HCT116 (cell line): ENCODE measurements at regions not wholly inside any gene's neighbourhood (a gene's known extent, or its start where the extent isn't known, plus 50 kb on each side); places are given as distances from the start of the nearest gene placed in this dataset.

Experiments used
- EZH2 ChIP-seq: fragments of 200-600 bp; sonication (generic); IDR thresholded peaks from 2 replicates; pipeline ENCODE4 v1.6.1; 2017; ENCODE audit warnings: antibody characterized with exemption, mixed run types
- FOSL1 ChIP-seq: IDR thresholded peaks from 2 replicates; pipeline ENCODE4 v1.6.1; 2012; ENCODE audit warnings: low read depth
- POLR2A ChIP-seq: IDR thresholded peaks from 2 replicates; pipeline ENCODE4 v1.7.0; 2011; ENCODE audit warnings: borderline replicate concordance; ENCODE audit not compliant: insufficient read depth, insufficient read length; ENCODE audit errors: extremely low read depth
- POLR2AphosphoS5 ChIP-seq: IDR thresholded peaks from 2 replicates; pipeline ENCODE4 v1.6.1; 2011; ENCODE audit warnings: mild to moderate bottlenecking, low read depth, low read length, moderate library complexity
- TF ChIP-seq, protein P1 (sequence below), 3 experiments: fragments of 200-600 bp in 1 of 3; sonication (generic) in 1 of 3; IDR thresholded peaks in 2 of 3; conservative IDR thresholded peaks in 1 of 3; 2 replicates each; pipeline ENCODE4 v1.5.1; 2012 to 2017; ENCODE audit warnings: low read depth in 2 of 3, low read length in 2 of 3, antibody characterized with exemption in 1 of 3, borderline replicate concordance in 1 of 3, control low read depth in 1 of 3, mild to moderate bottlenecking in 1 of 3, mixed read lengths in 1 of 3, mixed run types in 1 of 3, moderate library complexity in 1 of 3; ENCODE audit not compliant: insufficient read depth in 1 of 3
- TF ChIP-seq, protein P2 (sequence below): IDR thresholded peaks from 2 replicates; pipeline ENCODE4 v1.6.1; 2012
- TF ChIP-seq, protein P3 (sequence below): IDR thresholded peaks from 2 replicates; pipeline ENCODE4 v1.6.1; 2011; ENCODE audit warnings: mild to moderate bottlenecking, low read length, moderate library complexity; ENCODE audit not compliant: insufficient replicate concordance; ENCODE audit errors: extremely low read depth

DNA sequence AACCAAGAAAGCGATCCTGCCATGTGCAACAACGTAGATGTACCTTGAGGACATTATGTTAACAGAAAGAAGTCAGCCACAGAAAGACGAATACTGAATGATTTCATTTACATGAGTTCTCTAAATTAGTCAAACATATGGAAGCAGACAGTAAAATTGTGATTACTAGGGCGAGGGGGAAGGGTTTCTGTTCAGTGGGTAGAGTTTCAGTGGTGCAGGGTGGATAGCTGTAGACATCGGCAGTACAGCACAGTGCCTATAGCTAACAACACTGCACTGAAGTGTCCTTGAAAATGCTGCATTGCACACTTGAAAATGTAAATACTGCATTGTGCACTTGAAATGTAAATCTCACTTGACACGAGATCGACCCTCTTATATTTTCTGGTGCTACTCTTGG is 275.3 kb downstream of the GALR1 start:
- TF ChIP-seq POLR2AphosphoS5 = no peak
- no peak for TF ChIP-seq POLR2A
- TF ChIP-seq, protein P1, sequence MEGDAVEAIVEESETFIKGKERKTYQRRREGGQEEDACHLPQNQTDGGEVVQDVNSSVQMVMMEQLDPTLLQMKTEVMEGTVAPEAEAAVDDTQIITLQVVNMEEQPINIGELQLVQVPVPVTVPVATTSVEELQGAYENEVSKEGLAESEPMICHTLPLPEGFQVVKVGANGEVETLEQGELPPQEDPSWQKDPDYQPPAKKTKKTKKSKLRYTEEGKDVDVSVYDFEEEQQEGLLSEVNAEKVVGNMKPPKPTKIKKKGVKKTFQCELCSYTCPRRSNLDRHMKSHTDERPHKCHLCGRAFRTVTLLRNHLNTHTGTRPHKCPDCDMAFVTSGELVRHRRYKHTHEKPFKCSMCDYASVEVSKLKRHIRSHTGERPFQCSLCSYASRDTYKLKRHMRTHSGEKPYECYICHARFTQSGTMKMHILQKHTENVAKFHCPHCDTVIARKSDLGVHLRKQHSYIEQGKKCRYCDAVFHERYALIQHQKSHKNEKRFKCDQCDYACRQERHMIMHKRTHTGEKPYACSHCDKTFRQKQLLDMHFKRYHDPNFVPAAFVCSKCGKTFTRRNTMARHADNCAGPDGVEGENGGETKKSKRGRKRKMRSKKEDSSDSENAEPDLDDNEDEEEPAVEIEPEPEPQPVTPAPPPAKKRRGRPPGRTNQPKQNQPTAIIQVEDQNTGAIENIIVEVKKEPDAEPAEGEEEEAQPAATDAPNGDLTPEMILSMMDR (IDR thresholded peaks at IDR 0.05 in 2 of 3, conservative IDR thresholded peaks at IDR 0.05 in 1 of 3; ENCODE audit: borderline replicate concordance in 1 of 3, insufficient read depth in 1 of 3, low read depth in 2 of 3, low read length in 2 of 3) = no peak
- TF ChIP-seq, protein P2, sequence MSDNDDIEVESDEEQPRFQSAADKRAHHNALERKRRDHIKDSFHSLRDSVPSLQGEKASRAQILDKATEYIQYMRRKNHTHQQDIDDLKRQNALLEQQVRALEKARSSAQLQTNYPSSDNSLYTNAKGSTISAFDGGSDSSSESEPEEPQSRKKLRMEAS = no peak
- no peak for TF ChIP-seq EZH2
- TF ChIP-seq, protein P3, sequence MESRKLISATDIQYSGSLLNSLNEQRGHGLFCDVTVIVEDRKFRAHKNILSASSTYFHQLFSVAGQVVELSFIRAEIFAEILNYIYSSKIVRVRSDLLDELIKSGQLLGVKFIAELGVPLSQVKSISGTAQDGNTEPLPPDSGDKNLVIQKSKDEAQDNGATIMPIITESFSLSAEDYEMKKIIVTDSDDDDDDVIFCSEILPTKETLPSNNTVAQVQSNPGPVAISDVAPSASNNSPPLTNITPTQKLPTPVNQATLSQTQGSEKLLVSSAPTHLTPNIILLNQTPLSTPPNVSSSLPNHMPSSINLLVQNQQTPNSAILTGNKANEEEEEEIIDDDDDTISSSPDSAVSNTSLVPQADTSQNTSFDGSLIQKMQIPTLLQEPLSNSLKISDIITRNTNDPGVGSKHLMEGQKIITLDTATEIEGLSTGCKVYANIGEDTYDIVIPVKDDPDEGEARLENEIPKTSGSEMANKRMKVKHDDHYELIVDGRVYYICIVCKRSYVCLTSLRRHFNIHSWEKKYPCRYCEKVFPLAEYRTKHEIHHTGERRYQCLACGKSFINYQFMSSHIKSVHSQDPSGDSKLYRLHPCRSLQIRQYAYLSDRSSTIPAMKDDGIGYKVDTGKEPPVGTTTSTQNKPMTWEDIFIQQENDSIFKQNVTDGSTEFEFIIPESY = no peak
- no peak for TF ChIP-seq FOSL1
